GM12892 (cell line): ENCODE measurements at regions not wholly inside any gene's neighbourhood (a gene's known extent, or its start where the extent isn't known, plus 50 kb on each side); places are given as distances from the start of the nearest gene placed in this dataset.

ENCODE experiments used
- DNase-seq: peaks from one replicate; pipeline ENCODE4 v3.0.0; 2011; ENCODE audit not compliant: insufficient read length
- FAIRE-seq: peaks from 2 replicates; lab custom pipeline; 2011; peaks lifted over from hg19 to GRCh38; lab: Jason Lieb, UNC
- POLR2A ChIP-seq: IDR thresholded peaks from 2 replicates; pipeline ENCODE4 v1.6.1; 2011; ENCODE audit warnings: low read depth, low read length, control low read depth
- POLR2AphosphoS5 ChIP-seq: IDR thresholded peaks from 2 replicates; pipeline ENCODE4 v1.6.1; 2011; ENCODE audit warnings: low read depth, low read length, control low read depth
- TAF1 ChIP-seq: IDR thresholded peaks from 2 replicates; pipeline ENCODE4 v1.6.1; 2011; ENCODE audit warnings: low read depth, mild to moderate bottlenecking, control low read depth, low read length, borderline replicate concordance

GRCh38 chr13:38415233-38415632, 65.6 kb downstream of the UFM1 start:
- FAIRE-seq (peak; percentile 89), DNase-seq (peak; percentile 11)
- TF ChIP-seq POLR2AphosphoS5 (peak; percentile 66; the same call in 1 of the 2 replicates), TAF1 (no peak), POLR2A (peak; percentile 36; the same call in 1 of the 2 replicates)

GRCh38 chr13:38417241-38417640, 67.6 kb downstream of the UFM1 start:
- TF ChIP-seq POLR2A (no peak), POLR2AphosphoS5 (no peak), TAF1 (no peak)
- FAIRE-seq (no peak), DNase-seq (no peak)

- FAIRE-seq = no peak
- DNase-seq = no peak
- TF ChIP-seq POLR2A (no peak), POLR2AphosphoS5 (no peak), TAF1 (no peak)
Observed at GRCh38 chr13:38417727-38418126, 68.1 kb downstream of the UFM1 start.

- FAIRE-seq (no peak), DNase-seq (no peak)
- TF ChIP-seq POLR2A (no peak), TAF1 (no peak), POLR2AphosphoS5 (no peak)
Observed at GRCh38 chr13:38418286-38418685, 68.6 kb downstream of the UFM1 start.

- TF ChIP-seq POLR2AphosphoS5 (no peak), POLR2A (no peak), TAF1 (no peak)
- DNase-seq = no peak
- FAIRE-seq = peak; percentile 79
Observed at GRCh38 chr13:38419312-38419873, 69.7 kb downstream of the UFM1 start.

GRCh38 chr13:38421590-38422560, 72.2 kb downstream of the UFM1 start:
- FAIRE-seq (no peak), DNase-seq (no peak)
- TF ChIP-seq POLR2A (no peak), TAF1 (no peak), POLR2AphosphoS5 (no peak)

GRCh38 chr13:38429916-38430315, 80.3 kb downstream of the UFM1 start:
- DNase-seq = no peak
- FAIRE-seq = no peak
- TF ChIP-seq TAF1 = no peak
- no peak for TF ChIP-seq POLR2AphosphoS5
- TF ChIP-seq POLR2A = no peak

GRCh38 chr13:38430796-38431195, 81.1 kb downstream of the UFM1 start:
- FAIRE-seq (no peak), DNase-seq (no peak)
- TF ChIP-seq POLR2A (no peak), TAF1 (no peak), POLR2AphosphoS5 (no peak)

GRCh38 chr13:38440666-38441065, 91.0 kb downstream of the UFM1 start:
- TF ChIP-seq POLR2A (no peak), TAF1 (no peak), POLR2AphosphoS5 (no peak)
- FAIRE-seq = no peak
- DNase-seq = no peak

GRCh38 chr13:38444904-38445303, 95.3 kb downstream of the UFM1 start:
- no peak for FAIRE-seq
- no peak for TF ChIP-seq TAF1
- no peak for TF ChIP-seq POLR2A
- no peak for TF ChIP-seq POLR2AphosphoS5
- DNase-seq = no peak

GRCh38 chr13:38452656-38453055, 103.0 kb downstream of the UFM1 start:
- DNase-seq (no peak), FAIRE-seq (no peak)
- TF ChIP-seq POLR2A = no peak
- no peak for TF ChIP-seq POLR2AphosphoS5
- no peak for TF ChIP-seq TAF1

GRCh38 chr13:38462605-38463004, 113.0 kb downstream of the UFM1 start:
- FAIRE-seq (no peak), DNase-seq (no peak)
- TF ChIP-seq POLR2AphosphoS5 = no peak
- TF ChIP-seq TAF1 = no peak
- no peak for TF ChIP-seq POLR2A
